EH (cell line): ENCODE measurements at regions not wholly inside any gene's neighbourhood (a gene's known extent, or its start where the extent isn't known, plus 50 kb on each side); places are given as distances from the start of the nearest gene placed in this dataset.
"Not testable (repeated sequence)": the region's sequence is repeated elsewhere in the genome, so short reads cannot be mapped to it uniquely, and the experiment has no call there.

Source experiments
- DNase-seq: peaks from one replicate; pipeline ENCODE4 v3.0.0-alpha.2; 2015; ENCODE audit warnings: low read depth

- no peak for DNase-seq
Observed at GRCh38 chr4:160685729-160686128, 1478.1 kb downstream of the FSTL5 start.

- DNase-seq = no peak
Observed at GRCh38 chr4:160701671-160702070, 1462.1 kb downstream of the FSTL5 start.

GRCh38 chr4:160709026-160709425 is 1454.8 kb downstream of the FSTL5 start:
- DNase-seq = no peak

- no peak for DNase-seq
Observed at GRCh38 chr4:160709546-160709945, 1454.3 kb downstream of the FSTL5 start.

- no peak for DNase-seq
Observed at GRCh38 chr4:160716551-160716950, 1447.2 kb downstream of the FSTL5 start.

GRCh38 chr4:160717848-160718247 is 1446.0 kb downstream of the FSTL5 start:
- DNase-seq = no peak

- DNase-seq = no peak
Observed at GRCh38 chr4:160724063-160724462, 1439.7 kb downstream of the FSTL5 start.

- no peak for DNase-seq
Observed at GRCh38 chr4:160745126-160745525, 1418.7 kb downstream of the FSTL5 start.

GRCh38 chr4:160746585-160746984 is 1417.2 kb downstream of the FSTL5 start:
- not testable (repeated sequence) for DNase-seq

GRCh38 chr4:160772668-160773067 is 1391.1 kb downstream of the FSTL5 start:
- no peak for DNase-seq

GRCh38 chr4:160795216-160795615 is 1368.6 kb downstream of the FSTL5 start:
- no peak for DNase-seq

- no peak for DNase-seq
Observed at GRCh38 chr4:160808174-160808573, 1355.6 kb downstream of the FSTL5 start.

- no peak for DNase-seq
Observed at GRCh38 chr4:160809576-160809975, 1354.2 kb downstream of the FSTL5 start.

GRCh38 chr4:160810424-160810823 is 1353.4 kb downstream of the FSTL5 start:
- no peak for DNase-seq

- no peak for DNase-seq
Observed at GRCh38 chr4:160810941-160811340, 1352.9 kb downstream of the FSTL5 start.

- DNase-seq = no peak
Observed at GRCh38 chr4:160811956-160812355, 1351.8 kb downstream of the FSTL5 start.

GRCh38 chr4:160814726-160815125 is 1349.1 kb downstream of the FSTL5 start:
- DNase-seq = no peak

GRCh38 chr4:160818571-160818970 is 1345.2 kb downstream of the FSTL5 start:
- no peak for DNase-seq

GRCh38 chr4:160819791-160820190 is 1344.0 kb downstream of the FSTL5 start:
- DNase-seq = no peak

- DNase-seq = no peak
Observed at GRCh38 chr4:160824481-160824880, 1339.3 kb downstream of the FSTL5 start.

- DNase-seq = no peak
Observed at GRCh38 chr4:160825644-160826338, 1338.0 kb downstream of the FSTL5 start.

GRCh38 chr4:160826339-160826679 is 1337.5 kb downstream of the FSTL5 start:
- no peak for DNase-seq

- no peak for DNase-seq
Observed at GRCh38 chr4:160831165-160831922, 1332.5 kb downstream of the FSTL5 start.

- DNase-seq = no peak
Observed at GRCh38 chr4:160835789-160836188, 1328.0 kb downstream of the FSTL5 start.
